HG03045 (cell line): ENCODE measurements at regions not wholly inside any gene's neighbourhood (a gene's known extent, or its start where the extent isn't known, plus 50 kb on each side); places are given as distances from the start of the nearest gene placed in this dataset.

Experiments used
- ATAC-seq: cut with Tn5 transposase; IDR thresholded peaks from one replicate; pipeline ENCODE4 v1.9.1; 2021; ENCODE audit warnings: mild to moderate bottlenecking, moderate library complexity; ENCODE audit not compliant: unreplicated experiment

DNA sequence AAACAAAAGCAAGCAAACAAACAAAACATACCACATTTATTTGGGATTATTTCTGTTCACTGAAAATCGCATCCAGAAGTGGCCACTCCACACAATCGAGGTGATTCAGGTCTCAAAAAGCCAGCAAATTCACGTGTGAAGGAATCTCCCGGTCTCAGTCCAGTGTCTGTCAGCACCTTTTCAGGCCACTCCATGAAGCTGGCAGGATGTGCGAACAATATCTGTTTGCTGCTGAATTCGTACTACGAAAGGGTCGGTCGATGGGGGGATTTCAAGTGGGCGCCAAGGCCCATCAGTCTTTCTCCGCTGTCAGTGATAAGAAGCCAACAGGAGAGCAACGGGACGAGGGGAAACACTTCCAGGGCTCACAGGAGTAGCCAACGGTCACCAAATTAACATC lies 505.1 kb downstream of the IRX1 start:
- no peak for ATAC-seq

DNA sequence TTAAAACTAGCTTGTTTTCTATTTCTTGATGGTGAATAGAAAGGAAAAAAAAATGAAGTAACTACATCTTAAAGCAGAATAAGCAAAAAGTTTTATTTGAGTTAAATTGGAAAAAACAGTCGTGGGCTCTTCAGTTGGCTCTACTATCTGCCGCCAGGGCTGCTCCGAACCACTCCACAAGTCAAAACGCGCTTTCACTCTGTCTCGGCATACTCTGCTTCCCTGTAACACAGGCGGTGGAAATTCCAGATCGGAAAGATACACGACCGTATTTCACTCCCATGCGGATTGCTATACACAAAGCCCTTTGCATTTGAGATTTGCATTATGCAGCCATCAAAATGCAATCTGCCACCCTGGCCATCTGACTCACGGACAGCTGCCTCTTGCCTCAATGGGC lies 505.6 kb downstream of the IRX1 start:
- ATAC-seq, result no peak

DNA sequence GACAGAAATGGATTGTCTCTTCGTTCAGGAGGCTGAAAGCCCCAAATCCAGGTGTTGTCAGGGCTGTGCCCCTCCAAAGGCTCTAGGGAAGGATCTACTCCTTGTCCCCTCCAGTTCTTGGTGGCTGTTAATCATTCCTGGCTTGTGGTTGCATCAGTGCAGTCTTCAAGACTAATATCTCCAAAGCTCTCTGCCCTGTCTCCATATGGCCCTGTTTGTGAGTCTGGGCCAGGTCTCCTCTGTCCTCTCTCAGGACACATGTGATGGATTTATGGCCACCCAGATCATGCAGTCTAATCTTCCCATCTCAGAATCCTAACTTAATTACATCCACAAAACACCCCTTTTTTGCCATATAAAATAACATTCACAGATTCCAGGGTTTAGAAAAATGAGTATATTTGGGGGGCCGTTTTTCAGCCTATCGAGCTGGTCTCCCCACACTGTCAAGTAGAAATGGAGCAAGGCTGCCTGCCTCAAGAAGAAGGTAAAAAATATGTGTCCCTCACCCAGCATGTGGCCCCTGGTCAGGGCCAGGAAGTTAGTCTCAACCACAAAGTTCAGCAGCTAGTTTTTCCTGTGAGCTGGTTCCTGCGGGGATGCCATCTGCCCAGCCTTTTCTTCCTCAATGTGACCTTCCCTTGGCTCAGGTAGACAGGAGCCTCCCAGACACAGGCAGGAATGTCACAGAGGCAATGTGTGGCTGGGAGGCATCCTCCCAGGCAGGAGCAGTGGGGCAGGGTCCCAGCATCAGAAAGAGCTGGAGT lies 509.4 kb downstream of the IRX1 start:
- ATAC-seq, result no peak

DNA sequence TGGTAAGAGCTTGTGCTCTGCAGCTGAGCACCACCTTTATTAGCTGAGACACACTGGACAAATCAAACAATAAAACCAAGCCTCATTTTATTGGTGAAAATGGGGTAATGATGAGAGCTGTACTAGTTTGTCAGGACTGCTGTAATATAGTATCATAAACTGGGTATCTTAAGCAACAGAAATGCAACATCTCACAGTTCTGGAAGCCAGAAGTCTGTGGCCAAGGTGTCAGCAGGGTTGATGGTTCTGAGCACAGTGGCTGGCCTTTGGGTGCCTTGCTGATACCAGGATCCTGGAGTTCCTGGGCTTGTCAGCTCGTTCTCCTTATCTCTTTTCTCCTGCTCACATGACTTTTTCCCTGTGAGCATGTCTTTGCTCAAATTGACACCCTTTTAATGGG lies 513.1 kb downstream of the IRX1 start:
- no peak for ATAC-seq

DNA sequence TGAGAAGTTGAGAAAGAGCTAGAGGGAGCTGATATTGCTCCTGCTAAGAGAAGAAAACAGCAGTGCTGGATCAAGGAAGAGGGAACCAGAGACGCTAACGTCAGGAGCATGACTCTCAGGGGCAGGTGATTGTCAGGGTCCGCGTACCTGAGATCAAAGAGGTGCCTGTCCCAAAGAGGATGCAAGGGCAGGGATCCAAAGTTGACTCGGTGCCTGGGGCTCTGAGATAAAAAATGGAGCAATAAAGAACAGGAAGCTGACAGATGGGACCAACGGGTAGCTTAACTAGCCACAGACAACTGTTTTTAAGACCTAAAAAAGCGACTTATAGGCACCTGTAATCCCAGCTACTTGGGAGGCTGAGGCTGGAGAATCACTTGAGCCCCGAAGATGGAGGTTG lies 517.8 kb downstream of the IRX1 start:
- ATAC-seq, result no peak

DNA sequence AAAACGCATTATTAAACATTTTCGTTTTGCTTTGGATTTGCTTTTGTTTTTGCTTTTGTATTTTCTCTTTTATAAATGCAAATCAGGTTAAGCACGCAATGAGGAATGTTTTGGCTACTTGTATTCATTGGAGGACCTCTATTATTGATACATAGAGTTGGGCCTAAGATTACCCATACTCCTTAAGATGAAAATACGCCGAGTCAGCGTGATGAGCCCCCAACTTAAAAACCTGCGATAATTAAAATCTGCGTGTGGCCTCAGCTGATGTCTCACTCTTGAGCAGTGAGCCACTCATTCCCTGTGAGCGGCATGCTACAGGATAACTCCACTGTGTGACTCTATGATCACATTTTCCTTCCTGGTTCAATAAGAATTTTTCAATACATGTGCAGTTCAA lies 518.3 kb downstream of the IRX1 start:
- ATAC-seq, result no peak

DNA sequence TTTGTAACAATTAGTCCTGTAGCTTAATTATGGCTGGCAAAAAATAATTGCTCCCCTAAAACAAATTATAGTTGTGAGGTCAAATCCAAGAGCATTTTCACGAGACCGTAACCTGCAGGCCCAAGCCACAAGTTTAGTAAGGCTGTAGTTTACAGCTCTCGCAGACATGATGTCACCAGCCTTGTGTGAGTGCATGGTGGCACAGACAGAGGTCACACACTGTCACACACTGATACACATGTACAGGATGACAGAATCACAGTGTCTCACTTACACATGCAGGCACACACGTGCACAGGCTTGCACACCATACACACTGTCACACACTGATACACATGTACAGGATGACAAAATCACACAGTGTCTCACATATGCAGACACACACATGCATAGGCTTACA lies 518.8 kb downstream of the IRX1 start:
- no peak for ATAC-seq

DNA sequence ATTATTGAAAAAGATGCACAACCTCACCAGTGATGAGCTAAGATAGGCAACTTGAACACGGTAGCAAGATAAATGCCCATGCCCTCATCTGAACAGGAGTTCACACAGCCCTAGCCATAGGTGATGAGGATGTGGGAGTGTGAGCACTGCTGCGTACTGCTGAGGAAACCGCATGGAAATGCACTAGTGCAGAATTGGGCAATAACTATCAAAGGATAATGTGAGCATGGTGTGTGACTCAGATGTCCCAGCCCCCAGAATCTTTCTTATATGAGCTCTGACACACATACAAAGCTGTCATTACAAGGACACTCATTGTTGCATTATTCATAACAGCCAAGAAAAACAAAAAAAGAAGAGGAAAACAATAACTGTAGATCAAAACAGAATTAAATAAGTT lies 521.2 kb downstream of the IRX1 start:
- ATAC-seq, result no peak

DNA sequence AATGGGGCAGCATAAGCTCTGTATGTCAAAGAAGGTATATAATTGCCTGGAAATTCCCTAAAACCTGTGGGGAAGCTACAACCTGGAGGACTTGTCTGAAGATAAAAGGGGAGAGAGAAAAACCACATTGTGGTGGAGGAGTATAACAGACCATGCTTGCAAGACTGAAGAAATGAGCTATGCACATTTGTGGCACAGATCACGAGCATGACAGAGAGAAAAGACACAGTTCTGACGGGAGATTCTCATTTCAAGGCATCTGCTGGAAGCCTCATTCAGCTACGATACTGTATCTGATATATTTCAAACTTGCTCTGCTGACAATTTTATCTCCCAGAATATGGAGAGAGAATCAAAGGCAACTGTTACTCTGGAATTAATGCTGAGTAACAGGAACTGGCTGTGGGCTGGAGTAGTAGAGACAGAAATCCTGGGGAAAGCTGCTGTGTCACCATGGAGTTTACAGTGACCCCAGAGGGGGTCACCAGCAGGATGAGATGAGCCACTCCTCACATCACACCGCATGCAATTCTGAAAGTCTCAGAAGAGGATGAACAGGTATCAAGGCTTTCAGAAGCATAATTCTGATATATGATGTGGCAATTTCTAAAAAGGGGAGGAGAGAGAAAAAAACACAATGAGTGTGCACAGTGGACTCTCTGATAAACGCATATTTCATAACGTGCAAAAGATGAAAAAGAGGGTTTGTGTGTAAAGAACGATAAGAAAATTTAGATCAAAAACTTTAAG lies 528.8 kb downstream of the IRX1 start:
- no peak for ATAC-seq

DNA sequence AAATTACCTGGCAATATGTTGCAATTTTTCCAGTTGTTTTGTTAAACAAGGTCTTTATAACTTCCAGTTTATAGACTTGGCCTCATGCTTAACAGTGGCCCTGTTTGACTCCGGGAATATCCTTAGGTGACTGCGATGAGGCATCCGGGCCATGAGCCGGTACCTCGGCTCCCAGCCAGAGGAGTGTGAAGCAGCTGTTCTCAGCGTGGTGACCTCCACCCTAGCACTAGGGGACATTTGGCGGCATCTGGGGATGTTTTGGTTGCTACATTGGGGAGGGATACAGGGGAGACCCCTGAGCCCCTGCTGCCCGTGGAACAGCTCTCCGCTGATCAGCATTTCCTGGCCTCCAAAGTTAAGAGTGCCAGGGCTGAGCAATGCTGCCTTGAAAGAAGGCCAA lies 533.4 kb downstream of the IRX1 start:
- no peak for ATAC-seq

DNA sequence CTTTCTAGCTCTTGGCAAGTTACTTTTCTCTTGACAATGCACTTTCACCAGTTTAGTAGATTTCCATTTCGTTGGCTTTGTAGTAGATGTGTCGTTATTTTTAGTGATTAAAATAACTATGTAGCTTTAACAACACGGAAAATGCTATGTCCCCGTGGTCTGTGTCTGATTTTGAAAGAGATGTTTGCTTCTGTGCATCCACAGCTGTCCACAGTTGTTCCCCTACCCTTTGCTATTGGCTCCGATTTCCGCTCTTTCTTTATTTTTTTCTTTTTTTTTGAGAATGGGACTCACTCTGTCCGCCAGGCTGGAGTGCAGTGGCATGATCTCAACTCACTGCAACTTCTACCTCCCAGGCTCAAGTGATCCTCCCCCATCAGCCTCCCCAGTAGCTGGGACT lies 533.9 kb downstream of the IRX1 start:
- ATAC-seq, result no peak

DNA sequence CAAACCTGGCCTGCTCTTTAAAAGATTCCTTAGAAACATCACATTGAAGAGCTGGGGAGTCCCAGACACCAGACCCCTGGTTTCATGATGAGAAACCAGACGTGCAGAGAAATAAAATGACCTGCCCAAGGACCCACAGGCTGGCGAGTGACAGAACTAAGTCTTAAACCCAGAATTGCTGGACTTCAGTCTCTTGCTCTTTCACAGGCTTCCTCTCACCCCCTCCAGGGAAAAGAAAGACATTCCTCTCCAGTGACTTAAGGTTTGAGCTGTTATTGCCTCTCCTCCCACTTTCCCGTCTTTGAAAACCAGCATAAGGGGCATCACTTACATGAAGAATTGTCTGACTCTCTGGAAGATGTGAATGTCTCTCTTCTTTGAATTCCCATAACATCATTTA lies 535.2 kb downstream of the IRX1 start:
- no peak for ATAC-seq

DNA sequence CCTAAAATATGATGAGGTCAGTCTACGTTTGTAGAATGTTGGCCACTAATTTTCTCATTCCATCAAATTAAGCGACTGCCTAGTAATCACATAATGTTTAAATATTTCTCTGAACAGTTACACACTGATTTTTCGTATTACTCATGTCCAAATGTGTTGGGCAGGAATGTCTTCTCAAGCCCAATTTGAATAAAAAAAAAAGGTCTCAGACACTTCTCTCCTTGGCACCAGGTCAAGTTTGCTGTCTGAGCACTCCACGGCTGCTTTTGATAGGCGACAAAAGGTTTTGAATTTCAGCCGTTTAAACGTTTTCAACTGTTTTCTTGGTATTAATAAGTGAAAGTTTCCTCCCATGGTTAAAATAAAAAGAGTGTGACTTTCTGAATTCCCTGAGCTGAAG lies 542.1 kb downstream of the IRX1 start:
- no peak for ATAC-seq

DNA sequence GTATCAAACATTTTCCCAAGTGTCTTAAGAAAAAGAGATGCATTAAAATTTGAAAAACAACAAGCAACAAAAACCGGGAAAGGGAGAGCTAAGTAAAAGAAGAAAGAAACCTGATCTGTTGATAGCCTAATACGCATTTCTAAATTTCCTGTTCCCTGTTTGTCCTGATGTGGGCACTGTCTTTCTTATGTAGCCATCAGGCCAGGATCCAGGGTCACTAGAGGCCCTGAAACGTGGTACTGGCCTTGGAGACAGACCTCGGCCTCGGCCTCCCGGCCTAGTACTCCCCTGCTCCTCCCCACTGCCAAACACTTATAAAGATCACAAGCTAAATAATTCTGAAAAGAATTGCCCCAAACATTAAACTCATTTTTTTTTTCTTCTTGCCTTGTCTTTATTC lies 547.2 kb downstream of the IRX1 start:
- ATAC-seq, result no peak

DNA sequence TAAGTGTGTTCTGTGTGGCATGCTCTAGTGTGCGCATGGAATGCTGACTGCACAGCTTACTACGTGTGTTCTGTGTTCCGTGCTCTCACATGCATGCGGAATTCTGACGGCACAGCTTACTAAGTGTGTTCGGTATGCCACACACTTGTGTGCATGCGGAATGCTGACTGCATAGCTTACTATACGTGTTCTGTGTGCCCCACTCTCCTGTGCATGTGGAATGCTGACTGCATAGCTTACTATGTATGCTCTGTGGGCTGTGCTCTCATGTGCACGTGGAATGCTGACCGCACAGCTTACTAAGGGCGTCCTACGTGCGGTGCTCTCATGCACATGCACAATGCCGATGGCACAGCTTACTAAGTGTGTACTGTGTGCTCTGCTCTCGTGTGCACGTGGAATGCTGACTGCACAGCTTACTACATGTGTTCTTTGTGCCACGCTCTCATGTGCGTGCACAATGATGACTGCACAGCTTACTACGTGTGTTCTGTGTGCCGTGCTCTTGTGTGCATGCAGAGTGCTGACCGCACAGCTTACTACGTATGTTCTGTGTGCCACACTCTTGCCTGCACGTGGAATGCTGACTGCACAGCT lies 548.9 kb downstream of the IRX1 start:
- ATAC-seq, result no peak

DNA sequence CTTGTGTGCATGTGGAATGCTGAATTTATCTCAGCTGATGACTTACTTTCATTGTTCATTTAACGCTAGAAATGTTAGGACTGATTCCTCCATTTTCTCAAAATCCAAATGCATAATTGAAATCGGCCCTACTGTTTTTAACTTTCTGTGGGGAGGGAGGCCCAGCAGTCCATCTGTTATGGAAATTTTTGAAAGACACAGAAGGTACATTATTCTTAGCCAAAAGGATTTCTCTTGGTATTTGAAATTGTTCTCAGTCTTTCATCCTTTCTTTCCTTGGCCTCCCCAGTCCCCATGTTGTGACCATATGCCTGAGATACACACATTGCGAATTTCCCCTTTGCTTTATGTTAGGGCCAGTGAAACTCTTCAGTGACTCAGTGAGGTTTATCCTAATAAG lies 549.9 kb downstream of the IRX1 start:
- no peak for ATAC-seq

DNA sequence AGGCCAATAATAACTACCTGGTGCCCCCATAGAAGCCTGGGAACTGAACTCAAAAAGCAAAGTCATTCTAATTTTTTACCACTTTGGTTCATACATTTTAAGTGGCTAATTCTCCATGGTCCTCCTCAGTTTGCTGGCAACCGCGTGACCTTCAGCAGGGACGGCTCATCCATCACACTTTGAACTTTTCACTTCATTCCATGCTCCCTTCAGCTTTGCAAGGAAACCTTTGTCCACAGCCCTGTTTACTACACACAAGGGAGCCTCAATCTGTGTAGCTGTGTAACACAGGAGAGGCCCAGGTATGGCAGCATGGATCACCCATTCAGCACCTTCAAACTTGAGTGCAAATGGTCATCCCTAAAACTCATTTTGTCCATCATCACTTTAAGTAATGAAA lies 552.4 kb downstream of the IRX1 start:
- no peak for ATAC-seq

DNA sequence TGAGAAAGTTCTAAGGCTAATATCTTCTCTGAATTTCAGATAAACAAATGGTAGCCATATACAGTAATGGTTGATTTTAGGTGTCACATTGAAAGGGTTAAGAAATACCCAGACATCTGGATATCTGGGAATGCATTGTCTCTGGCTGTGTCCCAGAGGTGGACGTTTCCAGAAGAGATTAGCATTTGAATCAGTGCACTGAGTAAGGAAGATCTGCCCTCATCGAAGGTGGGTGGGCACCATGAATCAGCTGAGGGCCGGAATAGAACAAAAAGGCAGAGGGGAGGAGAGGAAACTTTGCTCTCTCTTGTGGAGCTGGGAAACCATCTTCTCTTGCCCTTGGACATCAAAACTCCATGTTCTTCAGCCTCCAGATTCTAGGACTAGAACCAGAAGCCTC lies 554.4 kb downstream of the IRX1 start:
- ATAC-seq, result no peak

DNA sequence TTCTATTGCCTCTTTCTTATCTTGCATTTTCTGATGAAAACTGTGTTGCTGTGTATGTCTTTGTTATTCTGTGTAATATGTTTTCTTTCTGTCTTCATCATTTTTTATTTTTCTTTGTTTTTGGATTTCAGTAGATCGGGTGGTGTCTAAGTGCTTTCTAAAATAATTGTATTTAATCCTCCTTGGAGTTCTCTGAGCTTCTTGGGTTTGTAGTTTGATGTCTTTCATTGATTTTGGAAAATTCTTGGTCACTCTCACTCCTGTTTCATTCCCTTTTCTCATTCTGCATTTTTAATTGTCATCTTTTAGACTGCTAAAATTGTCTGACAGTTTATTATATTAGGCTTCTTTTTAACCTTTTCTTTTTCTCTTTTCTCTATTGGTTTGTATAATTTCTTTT lies 560.5 kb downstream of the IRX1 start:
- no peak for ATAC-seq

DNA sequence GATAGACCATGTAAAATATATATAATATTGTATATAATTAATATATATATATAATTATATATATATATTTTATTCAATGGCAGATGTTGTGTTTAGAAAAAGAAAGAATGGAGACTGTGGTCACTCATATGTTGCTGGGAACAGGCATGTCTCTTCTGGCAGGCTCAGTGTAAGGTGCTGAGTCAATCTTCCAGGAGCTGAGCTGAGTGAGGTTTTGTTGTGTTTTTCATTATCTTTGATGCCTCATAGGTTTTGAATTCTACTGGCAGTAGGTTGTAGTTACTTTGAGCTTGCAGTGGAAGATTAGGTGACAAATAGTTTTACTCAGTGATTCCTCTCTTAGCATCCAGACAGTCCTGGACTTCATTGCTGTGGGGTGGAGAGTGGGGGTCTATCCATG lies 561.3 kb downstream of the IRX1 start:
- ATAC-seq, result no peak

DNA sequence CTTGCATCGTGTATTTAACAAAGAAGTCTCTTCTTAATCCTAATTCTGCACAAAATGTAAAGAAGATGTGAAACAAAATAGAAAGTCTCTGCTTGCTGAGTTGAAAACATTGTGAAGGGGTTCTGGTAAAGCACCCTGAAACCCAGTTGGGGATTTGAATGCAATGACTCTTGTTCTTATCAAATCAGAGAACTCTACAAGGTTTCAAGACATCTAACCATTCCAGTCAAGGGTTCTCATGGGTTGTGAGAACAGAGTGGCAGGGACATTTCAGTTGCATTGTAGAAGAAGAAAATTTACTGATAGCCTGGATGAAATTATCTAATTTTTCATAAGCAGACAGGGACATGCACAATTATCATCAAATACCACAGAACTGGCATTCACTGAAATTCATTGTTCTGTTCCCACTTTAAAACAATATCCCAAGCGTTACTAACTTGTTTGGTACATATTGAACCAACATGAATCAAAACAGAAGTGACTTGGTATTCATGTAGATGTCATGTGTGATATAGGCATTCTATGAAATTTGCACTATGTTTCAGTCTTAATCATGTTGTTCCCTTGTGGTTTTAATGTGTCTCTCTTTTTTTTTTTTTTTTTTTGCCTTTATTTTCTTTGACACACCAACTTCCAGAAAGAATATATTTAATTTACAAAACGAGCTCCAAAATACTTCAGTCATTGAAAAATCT lies 563.3 kb downstream of the IRX1 start:
- no peak for ATAC-seq

DNA sequence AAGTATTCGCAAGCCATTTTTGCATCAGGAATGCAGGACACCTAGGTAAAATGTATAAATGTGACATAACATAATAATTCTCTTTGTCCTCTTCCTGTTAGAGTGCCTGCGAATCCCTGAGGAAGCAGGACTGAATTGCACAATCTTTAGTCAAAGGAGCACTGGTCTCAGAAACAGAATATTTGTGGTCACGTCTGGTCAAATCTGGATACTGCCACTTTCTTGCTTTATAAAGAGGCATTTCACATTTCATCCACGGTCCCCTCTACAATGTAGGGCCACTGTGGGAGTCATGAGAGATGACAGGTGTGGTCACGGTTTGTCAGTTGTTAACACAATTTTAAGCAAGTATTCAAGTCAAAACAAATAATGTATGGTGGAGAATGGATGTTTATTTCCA lies 564.0 kb downstream of the IRX1 start:
- ATAC-seq, result no peak
